BJ (cell line): ENCODE measurements at regions not wholly inside any gene's neighbourhood (a gene's known extent, or its start where the extent isn't known, plus 50 kb on each side); places are given as distances from the start of the nearest gene placed in this dataset.
"Not testable (repeated sequence)": the region's sequence is repeated elsewhere in the genome, so short reads cannot be mapped to it uniquely, and the experiment has no call there.

ENCODE experiments used
- CTCF ChIA-PET: fragments of 350-600 bp; formaldehyde crosslinking; extraction: SDS; loops from one replicate; lab custom pipeline; 2021; ENCODE audit warnings: antibody characterized with exemption, inconsistent platforms; lab: Yijun Ruan, JAX
- POLR2A ChIA-PET: fragments of 300-600 bp; sonication (Branson Sonifier 250); formaldehyde crosslinking; extraction: SDS; loops from one replicate; lab custom pipeline; 2021; ENCODE audit warnings: antibody characterized with exemption; lab: Charles Lee
- DNase-seq: peaks from one replicate; pipeline ENCODE4 v3.0.0-alpha.2; 2011; ENCODE audit warnings: low read depth
- H3K27me3 ChIP-seq: 2 replicates; pipeline ENCODE4 v1.6.0; 2011; ENCODE audit warnings: low read length; ENCODE audit not compliant: control insufficient read depth, insufficient read depth
- H3K36me3 ChIP-seq: 2 replicates; pipeline ENCODE4 v1.5.1; 2011; ENCODE audit warnings: low read length; ENCODE audit not compliant: control insufficient read depth, insufficient read depth
- H3K4me3 ChIP-seq: 2 replicates; pipeline ENCODE4 v1.5.1; 2011; ENCODE audit warnings: low read depth, mild to moderate bottlenecking, control low read depth, low read length
- TF ChIP-seq, protein P1 (sequence below): IDR thresholded peaks from 2 replicates; pipeline ENCODE4 v1.5.1; 2011; ENCODE audit warnings: low read depth, mild to moderate bottlenecking, control low read depth, inconsistent platforms, low read length, moderate library complexity; ENCODE audit not compliant: insufficient read depth

DNA sequence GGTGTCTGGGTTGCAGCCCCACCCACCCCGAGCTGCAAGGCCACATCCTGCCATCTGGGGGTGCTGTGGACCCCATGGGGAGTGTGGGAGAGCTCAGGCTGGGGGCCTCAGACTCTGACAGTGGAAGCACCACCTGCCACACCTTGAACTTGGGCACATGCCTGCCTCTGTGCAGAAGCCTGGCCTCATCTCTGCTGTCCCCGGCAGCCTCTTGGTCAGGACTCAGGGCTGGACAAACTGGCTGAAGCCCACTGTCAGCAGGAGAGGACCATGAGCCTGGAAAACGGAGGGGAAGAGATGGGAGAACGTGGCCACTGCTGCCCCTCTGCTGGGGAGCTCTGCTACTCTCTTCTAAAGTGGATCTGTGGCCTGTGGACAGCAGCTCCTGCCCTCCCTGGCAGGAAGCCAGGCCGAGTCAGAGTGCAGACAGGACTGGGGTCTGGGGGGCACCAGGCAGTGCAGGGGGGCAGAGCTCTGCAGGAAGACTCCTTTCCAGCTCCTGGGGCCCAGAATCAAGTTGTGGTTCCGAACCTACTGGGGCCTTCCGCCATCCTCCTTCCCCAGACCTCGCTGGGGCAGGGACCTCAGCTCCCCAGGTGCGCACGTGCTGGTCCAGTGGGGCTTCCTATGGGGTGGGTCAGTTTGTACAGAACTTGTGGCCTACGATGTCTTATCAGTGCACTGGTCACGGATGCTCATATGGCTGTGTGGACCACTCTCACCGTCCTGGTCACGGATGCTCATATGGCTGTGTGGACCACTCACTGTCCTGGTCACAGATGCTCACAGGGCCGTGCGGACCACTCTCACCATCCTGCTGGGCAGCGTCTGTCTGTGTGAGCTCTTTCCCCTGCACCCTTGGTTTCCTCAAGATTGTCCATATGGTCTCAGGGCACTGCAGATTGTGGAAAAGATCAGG lies 207.7 kb downstream of the LAT start:
- H3K27me3 ChIP-seq, result no peaks in the 10 kb centered on the region
- no peak for DNase-seq
- TF ChIP-seq, protein P1, sequence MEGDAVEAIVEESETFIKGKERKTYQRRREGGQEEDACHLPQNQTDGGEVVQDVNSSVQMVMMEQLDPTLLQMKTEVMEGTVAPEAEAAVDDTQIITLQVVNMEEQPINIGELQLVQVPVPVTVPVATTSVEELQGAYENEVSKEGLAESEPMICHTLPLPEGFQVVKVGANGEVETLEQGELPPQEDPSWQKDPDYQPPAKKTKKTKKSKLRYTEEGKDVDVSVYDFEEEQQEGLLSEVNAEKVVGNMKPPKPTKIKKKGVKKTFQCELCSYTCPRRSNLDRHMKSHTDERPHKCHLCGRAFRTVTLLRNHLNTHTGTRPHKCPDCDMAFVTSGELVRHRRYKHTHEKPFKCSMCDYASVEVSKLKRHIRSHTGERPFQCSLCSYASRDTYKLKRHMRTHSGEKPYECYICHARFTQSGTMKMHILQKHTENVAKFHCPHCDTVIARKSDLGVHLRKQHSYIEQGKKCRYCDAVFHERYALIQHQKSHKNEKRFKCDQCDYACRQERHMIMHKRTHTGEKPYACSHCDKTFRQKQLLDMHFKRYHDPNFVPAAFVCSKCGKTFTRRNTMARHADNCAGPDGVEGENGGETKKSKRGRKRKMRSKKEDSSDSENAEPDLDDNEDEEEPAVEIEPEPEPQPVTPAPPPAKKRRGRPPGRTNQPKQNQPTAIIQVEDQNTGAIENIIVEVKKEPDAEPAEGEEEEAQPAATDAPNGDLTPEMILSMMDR, result peak; percentile 16; the same call in 1 of the 2 replicates
- POLR2A ChIA-PET, result no interaction called here
- no peaks in the 10 kb centered on the region for H3K36me3 ChIP-seq
- CTCF ChIA-PET, result interaction anchor here (0.6 to 1.5 kb wide), 3 partner anchors 13 to 1466 kb away, joined by 3 read pairs; partner anchors contain the start of gene FBRS
- H3K4me3 ChIP-seq, result no peak overlapping the region

DNA sequence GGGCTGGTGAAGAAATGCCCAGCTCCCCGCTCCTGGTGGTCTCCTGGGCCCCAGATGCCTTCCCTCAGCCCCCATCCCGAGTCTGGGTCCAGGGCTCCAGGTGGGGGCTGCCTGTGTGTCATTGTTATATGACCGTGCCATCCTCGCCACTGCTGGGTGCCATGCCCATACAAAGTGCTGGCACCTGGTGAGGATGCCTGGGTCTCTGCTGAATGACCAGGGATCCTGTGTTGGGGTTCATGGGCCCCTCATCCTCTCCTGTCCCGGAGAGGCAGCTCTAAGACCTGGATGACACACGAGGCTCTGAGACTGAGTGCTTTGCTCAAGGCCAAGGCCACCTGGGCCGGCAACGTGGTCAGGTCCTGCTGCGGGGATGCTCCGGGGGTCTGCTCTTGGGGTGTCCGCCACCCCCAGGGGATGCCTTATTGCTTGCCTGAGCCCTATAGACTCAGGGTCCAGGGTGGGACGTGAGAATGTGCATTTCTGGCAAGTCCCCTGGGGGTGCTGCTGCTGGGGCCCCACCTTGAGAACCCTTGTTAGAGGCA lies 206.9 kb downstream of the LAT start:
- H3K36me3 ChIP-seq, POLR2A ChIA-PET, H3K4me3 ChIP-seq, H3K27me3 ChIP-seq, DNase-seq: not testable (repeated sequence)
- CTCF ChIA-PET, result interaction anchor here (1.5 kb wide), 1 partner anchor 13 kb away, joined by 3 read pairs; no protein-coding TSS in a partner anchor

DNA sequence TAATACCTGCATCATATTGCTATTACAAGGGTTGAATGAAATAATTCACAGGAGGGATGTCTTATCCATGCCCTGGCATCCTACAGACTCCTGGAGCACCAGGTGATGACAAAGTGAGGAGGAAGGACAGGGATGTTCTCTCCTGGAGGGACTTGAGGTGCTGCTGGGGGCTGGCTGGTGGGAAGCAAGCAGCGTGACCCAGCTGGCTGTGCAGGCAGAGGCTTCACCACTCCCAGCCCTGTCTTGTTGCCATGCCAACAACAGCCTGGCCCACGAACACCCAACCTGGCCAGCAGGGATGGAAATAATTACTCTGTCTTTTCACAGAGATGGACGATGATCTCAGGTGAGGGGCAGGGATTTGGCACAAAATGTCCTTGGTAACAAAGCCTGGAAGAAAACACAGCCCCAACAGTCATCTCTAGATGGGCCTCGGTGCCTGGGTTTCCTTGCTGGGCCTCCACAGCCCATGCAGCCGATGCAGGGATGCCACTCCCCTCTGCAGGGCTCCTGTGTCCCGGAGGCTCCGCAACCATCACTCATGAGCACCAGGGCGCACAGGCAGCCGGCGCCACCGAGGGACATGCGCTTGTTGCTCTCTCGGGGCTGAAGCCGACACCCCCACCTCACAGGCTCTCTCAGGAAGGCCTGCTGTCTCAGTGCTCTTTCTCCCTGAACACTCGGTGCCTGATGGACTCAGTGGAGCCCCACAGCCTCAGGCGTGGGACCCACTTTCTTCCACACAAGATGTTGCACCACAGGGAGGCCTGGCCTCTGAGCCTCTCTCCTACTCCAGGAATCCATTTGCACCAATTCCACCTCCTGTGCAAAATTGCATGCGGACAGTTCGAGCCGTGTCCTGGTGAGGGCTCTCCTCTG lies 205.9 kb downstream of the LAT start:
- POLR2A ChIA-PET, DNase-seq, H3K4me3 ChIP-seq, H3K36me3 ChIP-seq, H3K27me3 ChIP-seq: not testable (repeated sequence)
- CTCF ChIA-PET, result interaction anchor here (1.5 kb wide), 1 partner anchor 12 kb away, joined by 3 read pairs; no protein-coding TSS in a partner anchor

DNA sequence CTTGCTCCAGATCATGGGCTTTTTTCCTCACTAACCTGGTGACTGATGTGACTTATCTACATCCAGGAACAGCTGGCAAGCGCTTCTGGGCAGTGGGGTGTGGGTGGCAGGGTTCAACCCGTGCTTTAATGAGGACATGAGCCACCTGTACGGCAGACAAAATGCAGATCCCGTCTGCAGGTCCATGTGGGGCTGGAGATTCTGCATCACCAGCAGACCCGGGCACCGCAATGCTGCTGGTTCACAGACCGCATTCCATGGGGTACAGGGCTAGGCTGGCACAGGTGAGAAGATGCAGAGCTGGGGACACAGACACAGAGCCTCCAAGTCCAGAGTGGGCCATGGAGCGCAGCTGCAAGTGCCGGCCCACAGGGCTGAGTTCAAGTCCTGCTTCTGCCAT lies 204.0 kb downstream of the LAT start:
- H3K27me3 ChIP-seq, POLR2A ChIA-PET, H3K4me3 ChIP-seq, CTCF ChIA-PET, H3K36me3 ChIP-seq, DNase-seq: not testable (repeated sequence)

DNA sequence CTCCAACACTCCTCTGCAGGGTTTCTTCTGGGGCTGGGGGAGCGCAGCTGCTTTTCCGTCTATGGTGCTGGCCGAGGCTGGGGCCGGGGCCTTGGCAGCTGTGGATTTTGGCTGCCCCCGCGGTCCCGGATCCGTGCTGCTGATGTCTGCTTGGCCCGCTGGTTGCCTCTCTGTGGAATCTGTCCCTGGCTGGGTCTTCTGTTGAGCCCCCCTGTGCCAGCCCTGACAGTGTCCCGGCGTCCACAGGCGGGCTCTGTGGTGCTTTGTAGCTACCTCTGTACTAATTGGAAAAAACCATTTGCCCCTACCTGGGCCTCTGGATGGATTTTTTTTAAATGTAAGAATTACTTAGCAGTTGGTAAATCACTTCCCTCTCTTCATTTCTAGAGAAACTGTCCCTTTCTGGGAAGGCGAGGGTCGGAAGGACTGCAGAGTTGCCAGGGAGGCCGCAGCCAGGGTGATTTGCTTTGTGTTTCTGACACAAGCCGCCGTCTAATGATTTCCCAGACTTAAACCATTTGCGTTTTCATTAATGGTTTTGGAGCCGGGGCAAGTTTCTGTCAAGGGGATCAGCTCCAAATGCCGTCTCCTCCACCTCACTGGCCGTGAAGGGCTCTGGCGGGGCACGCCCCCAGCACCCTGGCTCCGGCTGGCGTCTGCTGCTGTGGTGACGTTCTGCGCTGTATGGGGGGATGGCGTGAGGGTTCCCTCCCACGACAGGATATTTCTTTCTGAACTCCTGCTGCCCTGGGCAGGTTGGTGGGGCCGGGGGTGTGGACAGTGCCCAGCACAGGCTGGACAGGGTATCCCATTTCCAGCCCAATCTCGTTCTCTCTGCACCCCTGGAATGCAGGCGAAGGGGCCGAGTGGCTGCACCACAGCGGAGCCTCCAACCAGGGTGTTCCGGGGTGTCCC lies 201.7 kb downstream of the LAT start:
- POLR2A ChIA-PET, H3K4me3 ChIP-seq, DNase-seq, CTCF ChIA-PET, H3K27me3 ChIP-seq, H3K36me3 ChIP-seq: not testable (repeated sequence)

DNA sequence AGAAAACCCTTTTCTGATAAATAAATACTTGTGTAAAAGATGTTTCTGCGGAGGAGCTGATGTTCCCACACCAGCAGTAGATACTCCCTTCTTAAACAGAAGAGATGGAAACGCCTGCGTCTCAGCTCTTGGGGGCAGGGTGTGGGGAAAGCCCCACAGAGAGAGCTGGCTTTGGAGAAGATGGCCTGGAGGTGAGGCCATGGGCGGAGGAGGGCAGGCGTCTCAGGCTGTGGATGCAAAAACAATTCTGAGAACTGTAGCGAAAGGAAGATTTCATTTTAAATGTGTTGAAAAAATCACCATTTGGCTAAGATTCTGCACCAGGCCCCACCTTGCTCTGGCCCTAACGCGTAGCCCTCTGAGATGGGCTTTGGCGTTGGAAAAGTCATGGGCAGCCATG lies 201.0 kb downstream of the LAT start:
- POLR2A ChIA-PET, result not testable (repeated sequence)

DNA sequence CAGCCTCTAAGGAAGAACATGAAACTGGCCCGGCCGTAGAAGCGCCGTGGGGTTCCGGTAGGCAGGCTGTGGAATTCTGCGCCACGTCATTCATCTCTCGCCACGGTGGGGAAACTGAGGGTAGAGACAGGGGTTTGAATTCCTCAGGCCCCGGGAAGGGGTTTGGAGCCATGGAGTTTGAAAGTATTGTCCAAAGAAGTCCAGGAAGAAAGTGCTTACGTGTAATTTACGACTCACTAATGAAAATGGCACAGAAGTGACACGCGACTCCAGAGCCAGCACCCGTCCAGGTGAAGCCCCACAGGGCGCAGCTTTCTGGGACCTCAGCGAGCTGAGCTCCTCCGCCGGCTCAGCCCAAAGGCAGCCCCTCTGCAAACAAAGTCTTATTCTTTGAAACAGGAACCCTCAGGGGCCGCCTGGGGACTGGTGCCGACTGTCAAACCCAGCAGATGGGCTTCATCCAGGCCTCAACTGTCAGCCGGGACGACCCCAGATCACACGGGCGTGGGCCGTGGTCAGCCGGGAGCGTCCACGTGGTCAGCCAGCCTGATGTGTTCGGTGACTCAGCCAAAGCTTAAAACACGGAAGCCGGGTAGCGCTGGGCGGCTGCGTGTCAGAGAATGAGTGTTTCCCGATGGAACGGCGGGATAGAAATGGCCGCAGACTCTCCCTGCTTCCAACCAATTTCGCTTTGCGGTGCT lies 200.0 kb downstream of the LAT start:
- CTCF ChIA-PET, H3K27me3 ChIP-seq, POLR2A ChIA-PET, DNase-seq, H3K4me3 ChIP-seq, H3K36me3 ChIP-seq: not testable (repeated sequence)

More for the DNA sequence above, 201.0 kb downstream of the LAT start:
- H3K36me3 ChIP-seq, DNase-seq, H3K4me3 ChIP-seq, CTCF ChIA-PET, H3K27me3 ChIP-seq: not testable (repeated sequence)

DNA sequence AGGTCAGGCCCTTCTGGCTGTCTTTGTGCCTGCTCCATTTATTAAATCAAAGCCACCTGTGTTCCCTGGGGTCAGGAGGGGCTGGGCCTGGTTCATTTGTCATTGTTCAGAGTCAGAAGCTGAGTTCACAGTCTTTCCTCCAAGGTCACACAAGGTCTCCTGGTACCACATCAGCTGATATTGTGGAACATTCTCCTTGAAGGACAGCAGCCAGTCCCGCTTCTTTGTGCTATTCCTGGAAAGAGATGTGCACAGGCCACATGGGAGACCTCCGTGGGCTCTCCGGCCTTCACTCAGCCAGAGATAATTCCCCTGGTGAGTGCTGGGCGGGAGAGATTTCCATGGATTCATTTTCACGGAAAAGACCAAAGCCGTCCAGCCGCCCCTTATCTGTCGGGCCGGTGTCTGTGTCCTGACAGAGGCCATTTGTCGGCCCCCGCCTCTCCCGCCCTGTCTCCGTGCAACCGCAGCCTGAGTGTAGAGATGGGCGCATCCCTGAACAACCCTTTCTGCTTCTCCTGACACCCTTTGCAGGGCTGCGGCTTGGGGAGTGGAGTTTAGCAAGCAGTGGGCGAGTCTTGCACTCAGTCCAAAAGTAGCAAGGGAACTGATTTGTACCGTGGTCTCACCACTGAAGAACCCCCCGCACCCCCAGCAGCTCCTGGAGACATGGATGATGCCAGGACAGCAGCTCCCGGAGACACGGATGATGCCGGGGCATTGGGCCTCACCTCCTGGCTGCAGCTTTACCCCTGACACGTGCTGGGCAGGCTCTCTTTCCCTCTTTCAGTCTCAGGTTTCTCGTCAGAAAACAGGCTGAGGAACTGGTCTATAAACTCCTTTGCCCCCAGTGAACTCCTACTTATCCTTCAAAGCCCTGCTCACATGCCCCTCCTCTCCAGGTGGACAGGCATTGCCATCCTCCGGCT lies 198.4 kb downstream of the LAT start:
- DNase-seq, H3K27me3 ChIP-seq, H3K36me3 ChIP-seq, POLR2A ChIA-PET, H3K4me3 ChIP-seq, CTCF ChIA-PET: not testable (repeated sequence)
